WTC11 (cell line): ENCODE measurements at regions not wholly inside any gene's neighbourhood (a gene's known extent, or its start where the extent isn't known, plus 50 kb on each side); places are given as distances from the start of the nearest gene placed in this dataset.

Source experiments
- ATAC-seq: fragments of 200-7000 bp; cut with Tn5 transposase; 2 replicates; pipeline ENCODE4 v1.10.0; 2021; ENCODE audit warnings: mild to moderate bottlenecking, moderate library complexity
- CTCF ChIA-PET: fragments of 300-600 bp; sonication (Branson Sonifier 250); formaldehyde crosslinking; loops from one replicate; lab custom pipeline; 2021; ENCODE audit warnings: antibody characterized with exemption; lab: Charles Lee
- POLR2A ChIA-PET: fragments of 350-600 bp; sonication (Branson Sonifier 250); formaldehyde crosslinking; loops from one replicate; lab custom pipeline; 2021; ENCODE audit warnings: antibody characterized with exemption; lab: Charles Lee
- DNase-seq: peaks from one replicate; pipeline ENCODE4 v3.0.0; 2021; ENCODE audit warnings: low spot score
- H3K27ac Mint-ChIP-seq: 2 replicates; pipeline ENCODE4 v1.8.0; 2021; ENCODE audit warnings: mixed read lengths
- H3K27me3 Mint-ChIP-seq: 2 replicates; pipeline ENCODE4 v1.8.0; 2021; ENCODE audit warnings: low read depth, mild to moderate bottlenecking, moderate library complexity, mixed read lengths
- H3K36me3 Mint-ChIP-seq: 2 replicates; pipeline ENCODE4 v1.8.0; 2021; ENCODE audit warnings: mixed read lengths
- H3K4me1 Mint-ChIP-seq: 2 replicates; pipeline ENCODE4 v1.8.0; 2022; ENCODE audit warnings: mixed read lengths
- H3K4me3 Mint-ChIP-seq: 2 replicates; pipeline ENCODE4 v1.8.0; 2021; ENCODE audit warnings: mild to moderate bottlenecking, moderate library complexity, mixed read lengths
- H3K9me3 Mint-ChIP-seq: 2 replicates; pipeline ENCODE4 v1.8.0; 2021; ENCODE audit warnings: mixed read lengths
- FOXJ3 ChIP-seq: sonication (generic); formaldehyde crosslinking; IDR thresholded peaks from 2 replicates; pipeline ENCODE4 v1.9.0; 2021; ENCODE audit warnings: missing genetic modification reagents, mild to moderate bottlenecking, borderline replicate concordance
- FOXP1 ChIP-seq: sonication (generic); formaldehyde crosslinking; IDR thresholded peaks from 2 replicates; pipeline ENCODE4 v1.8.0; 2022; ENCODE audit warnings: missing genetic modification reagents, mild to moderate bottlenecking, moderate library complexity, borderline replicate concordance
- GABPB1 ChIP-seq: sonication (generic); formaldehyde crosslinking; IDR thresholded peaks from 2 replicates; pipeline ENCODE4 v1.8.1; 2023; ENCODE audit warnings: mild to moderate bottlenecking, missing genetic modification reagents
- JUN ChIP-seq: sonication (generic); formaldehyde crosslinking; IDR thresholded peaks from 2 replicates; pipeline ENCODE4 v1.8.0; 2023; ENCODE audit warnings: mild to moderate bottlenecking, missing genetic modification reagents
- MXD4 ChIP-seq: fragments of 250-450 bp; sonication (Bioruptor Pico); IDR thresholded peaks from 2 replicates; pipeline ENCODE4 v1.8.0; 2021; ENCODE audit warnings: mild to moderate bottlenecking, moderate library complexity, borderline replicate concordance
- NFE2L1 ChIP-seq: sonication (generic); formaldehyde crosslinking; IDR thresholded peaks from 2 replicates; pipeline ENCODE4 v1.8.1; 2023; ENCODE audit warnings: missing genetic modification reagents
- NFYB ChIP-seq: sonication (generic); formaldehyde crosslinking; conservative IDR thresholded peaks from 2 replicates; pipeline ENCODE4 v1.8.0; 2022; ENCODE audit warnings: low read depth, missing genetic modification reagents
- SMAD4 ChIP-seq: sonication (generic); formaldehyde crosslinking; IDR thresholded peaks from 2 replicates; pipeline ENCODE4 v1.8.0; 2022; ENCODE audit warnings: mild to moderate bottlenecking, missing genetic modification reagents
- SOX15 ChIP-seq: fragments of 250-450 bp; sonication (Bioruptor Pico); IDR thresholded peaks from 2 replicates; pipeline ENCODE4 v1.9.0; 2021; ENCODE audit warnings: mild to moderate bottlenecking
- SP1 ChIP-seq: sonication (generic); formaldehyde crosslinking; conservative IDR thresholded peaks from 2 replicates; pipeline ENCODE4 v1.8.1; 2022; ENCODE audit warnings: missing genetic modification reagents
- TEAD4 ChIP-seq: sonication (generic); formaldehyde crosslinking; IDR thresholded peaks from 2 replicates; pipeline ENCODE4 v1.8.0; 2022; ENCODE audit warnings: mild to moderate bottlenecking, missing genetic modification reagents
- TP53 ChIP-seq: sonication (generic); formaldehyde crosslinking; IDR thresholded peaks from 2 replicates; pipeline ENCODE4 v1.8.1; 2023; ENCODE audit warnings: mild to moderate bottlenecking, missing genetic modification reagents
- ZBTB21 ChIP-seq: sonication (generic); formaldehyde crosslinking; IDR thresholded peaks from 2 replicates; pipeline ENCODE4 v1.8.1; 2023; ENCODE audit warnings: mild to moderate bottlenecking, missing genetic modification reagents, borderline replicate concordance
- ZNF121 ChIP-seq: sonication (generic); formaldehyde crosslinking; IDR thresholded peaks from 2 replicates; pipeline ENCODE4 v1.8.0; 2023; ENCODE audit warnings: missing genetic modification reagents
- ZNF416 ChIP-seq: fragments of 250-450 bp; sonication (Bioruptor Pico); IDR thresholded peaks from 2 replicates; pipeline ENCODE4 v1.9.0; 2021; ENCODE audit warnings: mild to moderate bottlenecking, inconsistent platforms
- ZNF423 ChIP-seq: fragments of 250-450 bp; sonication (Bioruptor Pico); IDR thresholded peaks from 2 replicates; pipeline ENCODE4 v2.1.2; 2022; ENCODE audit warnings: mild to moderate bottlenecking, moderate library complexity
- TF ChIP-seq, protein P1 (sequence below): sonication (generic); formaldehyde crosslinking; IDR thresholded peaks from 2 replicates; pipeline ENCODE4 v1.8.1; 2023; ENCODE audit warnings: mild to moderate bottlenecking, missing genetic modification reagents
- TF ChIP-seq, protein P2 (sequence below): sonication (generic); formaldehyde crosslinking; IDR thresholded peaks from 2 replicates; pipeline ENCODE4 v1.8.0; 2022; ENCODE audit warnings: mild to moderate bottlenecking, missing genetic modification reagents
- TF ChIP-seq, protein P3 (sequence below): fragments of 250-450 bp; sonication (Bioruptor Pico); IDR thresholded peaks from 2 replicates; pipeline ENCODE4 v1.8.0; 2021; ENCODE audit warnings: mild to moderate bottlenecking
- TF ChIP-seq, protein P4 (sequence below): sonication (generic); formaldehyde crosslinking; IDR thresholded peaks from 2 replicates; pipeline ENCODE4 v1.8.0; 2023; ENCODE audit warnings: mild to moderate bottlenecking, missing genetic modification reagents
- TF ChIP-seq, protein P5 (sequence below): sonication (generic); formaldehyde crosslinking; IDR thresholded peaks from 2 replicates; pipeline ENCODE4 v1.8.0; 2022; ENCODE audit warnings: missing genetic modification reagents

DNA sequence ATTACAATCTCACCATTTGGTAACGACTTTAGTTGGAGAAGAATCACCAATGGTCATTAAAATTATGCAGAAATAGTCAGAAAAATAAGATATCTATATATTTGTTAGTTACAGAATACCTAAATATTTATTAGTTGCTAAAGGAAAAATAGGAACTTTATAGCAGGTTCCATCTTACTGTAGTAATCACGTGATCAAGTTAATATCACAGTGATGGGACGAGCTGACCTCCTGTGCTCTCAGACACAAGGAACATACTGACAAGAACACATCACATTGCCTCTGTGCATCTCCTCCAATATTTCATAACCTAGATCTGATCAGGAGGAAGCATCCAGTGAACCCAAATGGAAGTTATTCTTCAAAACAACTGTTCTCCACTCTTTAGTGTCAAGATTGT, 215.3 kb downstream of the GALR1 start:
- DNase-seq = no peak
- TF ChIP-seq, protein P1, sequence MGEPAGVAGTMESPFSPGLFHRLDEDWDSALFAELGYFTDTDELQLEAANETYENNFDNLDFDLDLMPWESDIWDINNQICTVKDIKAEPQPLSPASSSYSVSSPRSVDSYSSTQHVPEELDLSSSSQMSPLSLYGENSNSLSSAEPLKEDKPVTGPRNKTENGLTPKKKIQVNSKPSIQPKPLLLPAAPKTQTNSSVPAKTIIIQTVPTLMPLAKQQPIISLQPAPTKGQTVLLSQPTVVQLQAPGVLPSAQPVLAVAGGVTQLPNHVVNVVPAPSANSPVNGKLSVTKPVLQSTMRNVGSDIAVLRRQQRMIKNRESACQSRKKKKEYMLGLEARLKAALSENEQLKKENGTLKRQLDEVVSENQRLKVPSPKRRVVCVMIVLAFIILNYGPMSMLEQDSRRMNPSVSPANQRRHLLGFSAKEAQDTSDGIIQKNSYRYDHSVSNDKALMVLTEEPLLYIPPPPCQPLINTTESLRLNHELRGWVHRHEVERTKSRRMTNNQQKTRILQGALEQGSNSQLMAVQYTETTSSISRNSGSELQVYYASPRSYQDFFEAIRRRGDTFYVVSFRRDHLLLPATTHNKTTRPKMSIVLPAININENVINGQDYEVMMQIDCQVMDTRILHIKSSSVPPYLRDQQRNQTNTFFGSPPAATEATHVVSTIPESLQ (CRISPR knock-in tag) = no peak
- peaks cover 12% of the 10 kb centered on the region for H3K4me1 Mint-ChIP-seq
- H3K9me3 Mint-ChIP-seq = no peaks in the 10 kb centered on the region
- H3K36me3 Mint-ChIP-seq = no peaks in the 10 kb centered on the region
- ChIA-PET POLR2A (no interaction called here), CTCF (no interaction called here)
- no peak for ATAC-seq
- no peaks in the 10 kb centered on the region for H3K27me3 Mint-ChIP-seq
- no peak overlapping the region for H3K4me3 Mint-ChIP-seq
- H3K27ac Mint-ChIP-seq = no peak overlapping the region

DNA sequence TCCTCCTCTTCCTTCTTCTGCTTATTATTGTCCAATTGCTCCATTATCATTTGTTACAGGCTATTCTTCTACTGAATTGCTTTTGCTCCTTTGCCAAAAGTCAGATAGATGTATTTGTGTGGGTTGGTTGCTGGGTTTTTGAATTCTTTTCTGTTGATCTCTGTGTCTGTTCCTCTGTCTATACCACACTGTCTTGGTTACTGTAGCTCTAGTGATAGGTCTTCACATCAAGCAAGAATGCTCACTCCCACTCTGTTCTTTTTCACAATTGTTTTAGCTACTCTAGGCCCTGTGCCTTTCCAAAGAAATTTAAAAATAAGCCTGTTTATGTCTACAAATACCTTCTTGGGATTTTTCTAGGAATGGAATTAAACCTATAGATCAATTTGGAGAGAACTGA, 217.2 kb downstream of the GALR1 start:
- Mint-ChIP-seq H3K9me3 (no peaks in the 10 kb centered on the region), H3K4me1 (peaks cover 12% of the 10 kb centered on the region), H3K36me3 (no peaks in the 10 kb centered on the region), H3K4me3 (no peak overlapping the region), H3K27ac (no peak overlapping the region), H3K27me3 (no peaks in the 10 kb centered on the region)
- POLR2A ChIA-PET = no interaction called here
- no peak for ATAC-seq
- DNase-seq = no peak
- TF ChIP-seq, protein P2, sequence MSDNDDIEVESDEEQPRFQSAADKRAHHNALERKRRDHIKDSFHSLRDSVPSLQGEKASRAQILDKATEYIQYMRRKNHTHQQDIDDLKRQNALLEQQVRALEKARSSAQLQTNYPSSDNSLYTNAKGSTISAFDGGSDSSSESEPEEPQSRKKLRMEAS (CRISPR knock-in tag) = no peak
- TF ChIP-seq, protein P3, sequence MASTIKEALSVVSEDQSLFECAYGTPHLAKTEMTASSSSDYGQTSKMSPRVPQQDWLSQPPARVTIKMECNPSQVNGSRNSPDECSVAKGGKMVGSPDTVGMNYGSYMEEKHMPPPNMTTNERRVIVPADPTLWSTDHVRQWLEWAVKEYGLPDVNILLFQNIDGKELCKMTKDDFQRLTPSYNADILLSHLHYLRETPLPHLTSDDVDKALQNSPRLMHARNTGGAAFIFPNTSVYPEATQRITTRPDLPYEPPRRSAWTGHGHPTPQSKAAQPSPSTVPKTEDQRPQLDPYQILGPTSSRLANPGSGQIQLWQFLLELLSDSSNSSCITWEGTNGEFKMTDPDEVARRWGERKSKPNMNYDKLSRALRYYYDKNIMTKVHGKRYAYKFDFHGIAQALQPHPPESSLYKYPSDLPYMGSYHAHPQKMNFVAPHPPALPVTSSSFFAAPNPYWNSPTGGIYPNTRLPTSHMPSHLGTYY (CRISPR knock-in tag) = no peak
- TF ChIP-seq ZBTB21 (CRISPR knock-in tag) = no peak
- no peak for TF ChIP-seq TEAD4 (CRISPR knock-in tag)
- no peak for TF ChIP-seq SOX15
- no peak for TF ChIP-seq ZNF416 (CRISPR knock-in tag)
- CTCF ChIA-PET = no interaction called here

DNA sequence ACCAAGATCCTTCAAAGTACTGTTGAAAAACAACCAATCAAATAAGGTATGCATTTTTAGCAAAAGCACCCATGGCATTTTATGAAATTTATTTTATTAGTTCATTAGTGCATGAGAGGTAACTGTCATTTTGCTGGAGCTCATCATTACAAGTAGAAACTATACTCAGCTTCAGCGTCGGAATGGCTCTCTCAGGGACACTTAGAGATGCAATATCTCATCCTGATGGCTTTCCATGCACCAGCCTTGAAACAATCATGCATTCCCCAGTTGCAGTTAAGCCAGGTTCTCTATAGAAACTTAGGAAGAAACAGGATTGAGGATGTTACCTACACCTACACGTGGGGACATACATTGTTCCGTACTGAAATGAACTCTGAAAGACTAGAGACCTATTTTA, 219.5 kb downstream of the GALR1 start:
- no peak overlapping the region for H3K4me3 Mint-ChIP-seq
- no peaks in the 10 kb centered on the region for H3K27me3 Mint-ChIP-seq
- ChIA-PET CTCF (no interaction called here), POLR2A (no interaction called here)
- no peaks in the 10 kb centered on the region for H3K9me3 Mint-ChIP-seq
- DNase-seq = no peak
- peaks cover 12% of the 10 kb centered on the region for H3K4me1 Mint-ChIP-seq
- H3K27ac Mint-ChIP-seq = no peak overlapping the region
- TF ChIP-seq TP53 (CRISPR knock-in tag) = no peak
- TF ChIP-seq, protein P4, sequence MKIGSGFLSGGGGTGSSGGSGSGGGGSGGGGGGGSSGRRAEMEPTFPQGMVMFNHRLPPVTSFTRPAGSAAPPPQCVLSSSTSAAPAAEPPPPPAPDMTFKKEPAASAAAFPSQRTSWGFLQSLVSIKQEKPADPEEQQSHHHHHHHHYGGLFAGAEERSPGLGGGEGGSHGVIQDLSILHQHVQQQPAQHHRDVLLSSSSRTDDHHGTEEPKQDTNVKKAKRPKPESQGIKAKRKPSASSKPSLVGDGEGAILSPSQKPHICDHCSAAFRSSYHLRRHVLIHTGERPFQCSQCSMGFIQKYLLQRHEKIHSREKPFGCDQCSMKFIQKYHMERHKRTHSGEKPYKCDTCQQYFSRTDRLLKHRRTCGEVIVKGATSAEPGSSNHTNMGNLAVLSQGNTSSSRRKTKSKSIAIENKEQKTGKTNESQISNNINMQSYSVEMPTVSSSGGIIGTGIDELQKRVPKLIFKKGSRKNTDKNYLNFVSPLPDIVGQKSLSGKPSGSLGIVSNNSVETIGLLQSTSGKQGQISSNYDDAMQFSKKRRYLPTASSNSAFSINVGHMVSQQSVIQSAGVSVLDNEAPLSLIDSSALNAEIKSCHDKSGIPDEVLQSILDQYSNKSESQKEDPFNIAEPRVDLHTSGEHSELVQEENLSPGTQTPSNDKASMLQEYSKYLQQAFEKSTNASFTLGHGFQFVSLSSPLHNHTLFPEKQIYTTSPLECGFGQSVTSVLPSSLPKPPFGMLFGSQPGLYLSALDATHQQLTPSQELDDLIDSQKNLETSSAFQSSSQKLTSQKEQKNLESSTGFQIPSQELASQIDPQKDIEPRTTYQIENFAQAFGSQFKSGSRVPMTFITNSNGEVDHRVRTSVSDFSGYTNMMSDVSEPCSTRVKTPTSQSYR (CRISPR knock-in tag) = no peak
- TF ChIP-seq SP1 (CRISPR knock-in tag) = no peak
- TF ChIP-seq NFE2L1 (CRISPR knock-in tag) = no peak
- TF ChIP-seq MXD4 = no peak
- TF ChIP-seq GABPB1 (CRISPR knock-in tag) = no peak
- TF ChIP-seq, protein P5, sequence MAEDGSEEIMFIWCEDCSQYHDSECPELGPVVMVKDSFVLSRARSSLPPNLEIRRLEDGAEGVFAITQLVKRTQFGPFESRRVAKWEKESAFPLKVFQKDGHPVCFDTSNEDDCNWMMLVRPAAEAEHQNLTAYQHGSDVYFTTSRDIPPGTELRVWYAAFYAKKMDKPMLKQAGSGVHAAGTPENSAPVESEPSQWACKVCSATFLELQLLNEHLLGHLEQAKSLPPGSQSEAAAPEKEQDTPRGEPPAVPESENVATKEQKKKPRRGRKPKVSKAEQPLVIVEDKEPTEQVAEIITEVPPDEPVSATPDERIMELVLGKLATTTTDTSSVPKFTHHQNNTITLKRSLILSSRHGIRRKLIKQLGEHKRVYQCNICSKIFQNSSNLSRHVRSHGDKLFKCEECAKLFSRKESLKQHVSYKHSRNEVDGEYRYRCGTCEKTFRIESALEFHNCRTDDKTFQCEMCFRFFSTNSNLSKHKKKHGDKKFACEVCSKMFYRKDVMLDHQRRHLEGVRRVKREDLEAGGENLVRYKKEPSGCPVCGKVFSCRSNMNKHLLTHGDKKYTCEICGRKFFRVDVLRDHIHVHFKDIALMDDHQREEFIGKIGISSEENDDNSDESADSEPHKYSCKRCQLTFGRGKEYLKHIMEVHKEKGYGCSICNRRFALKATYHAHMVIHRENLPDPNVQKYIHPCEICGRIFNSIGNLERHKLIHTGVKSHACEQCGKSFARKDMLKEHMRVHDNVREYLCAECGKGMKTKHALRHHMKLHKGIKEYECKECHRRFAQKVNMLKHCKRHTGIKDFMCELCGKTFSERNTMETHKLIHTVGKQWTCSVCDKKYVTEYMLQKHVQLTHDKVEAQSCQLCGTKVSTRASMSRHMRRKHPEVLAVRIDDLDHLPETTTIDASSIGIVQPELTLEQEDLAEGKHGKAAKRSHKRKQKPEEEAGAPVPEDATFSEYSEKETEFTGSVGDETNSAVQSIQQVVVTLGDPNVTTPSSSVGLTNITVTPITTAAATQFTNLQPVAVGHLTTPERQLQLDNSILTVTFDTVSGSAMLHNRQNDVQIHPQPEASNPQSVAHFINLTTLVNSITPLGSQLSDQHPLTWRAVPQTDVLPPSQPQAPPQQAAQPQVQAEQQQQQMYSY = no peak
- TF ChIP-seq NFYB (CRISPR knock-in tag) = no peak
- TF ChIP-seq JUN (CRISPR knock-in tag) = no peak
- no peak for TF ChIP-seq ZNF121 (CRISPR knock-in tag)
- no peak for TF ChIP-seq FOXP1 (CRISPR knock-in tag)
- TF ChIP-seq ZNF423 (CRISPR knock-in tag) = no peak
- no peak for TF ChIP-seq SMAD4 (CRISPR knock-in tag)
- TF ChIP-seq FOXJ3 = no peak
- TF ChIP-seq, all 79 proteins: peak for 0
- no peaks in the 10 kb centered on the region for H3K36me3 Mint-ChIP-seq
- no peak for ATAC-seq
